Muscle layer of duodenum (tissue), 2 donors: ENCODE measurements at regions not wholly inside any gene's neighbourhood (a gene's known extent, or its start where the extent isn't known, plus 50 kb on each side); places are given as distances from the start of the nearest gene placed in this dataset.

Experiments
- H3K27ac ChIP-seq: one replicate; pipeline ENCODE4 v1.7.0; 2013; ENCODE audit warnings: mild to moderate bottlenecking, low read length
- H3K27me3 ChIP-seq: one replicate; pipeline ENCODE4 v1.7.0; 2013; ENCODE audit warnings: low read depth, mild to moderate bottlenecking, control low read depth, low read length
- H3K36me3 ChIP-seq, 2 donors: one replicate each; pipeline ENCODE4 v1.7.0; 2013; ENCODE audit warnings: low read length in 2 of 2, control low read depth in 1 of 2, mild to moderate bottlenecking in 1 of 2; ENCODE audit not compliant: insufficient read depth in 2 of 2, control insufficient read depth in 1 of 2
- H3K4me1 ChIP-seq, 2 donors: one replicate each; pipeline ENCODE4 v1.7.0; 2013; ENCODE audit warnings: low read length in 2 of 2, mild to moderate bottlenecking in 2 of 2, control low read depth in 1 of 2, moderate library complexity in 1 of 2; ENCODE audit not compliant: insufficient read depth in 2 of 2, control insufficient read depth in 1 of 2
- H3K4me3 ChIP-seq, 2 donors: one replicate each; pipeline ENCODE4 v1.7.0; 2013; ENCODE audit warnings: low read length in 2 of 2, low read depth in 1 of 2, mild to moderate bottlenecking in 1 of 2
- H3K9me3 ChIP-seq, 2 donors: one replicate each; pipeline ENCODE4 v1.7.0; 2013; ENCODE audit warnings: low read length in 2 of 2, control low read depth in 1 of 2, mild to moderate bottlenecking in 1 of 2; ENCODE audit not compliant: control insufficient read depth in 1 of 2
- donor health status: healthy.

- no peaks in the 10 kb centered on the region for H3K9me3 ChIP-seq
- H3K4me1 ChIP-seq: peaks cover 0 to 7% of the 10 kb centered on the region in 2 donors
- no peak overlapping the region for H3K4me3 ChIP-seq
- H3K36me3 ChIP-seq: no peaks in the 10 kb centered on the region
- no peaks in the 10 kb centered on the region for H3K27me3 ChIP-seq
- no peak overlapping the region for H3K27ac ChIP-seq
Measured at GRCh38 chr2:62558743-62559142, 52.7 kb upstream of the TMEM17 start.

- Histone ChIP-seq H3K4me1 (peaks cover 0 to 7% of the 10 kb centered on the region in 2 donors), H3K9me3 (no peaks in the 10 kb centered on the region), H3K27me3 (no peaks in the 10 kb centered on the region), H3K4me3 (no peak overlapping the region), H3K36me3 (no peaks in the 10 kb centered on the region), H3K27ac (no peak overlapping the region)
Measured at GRCh38 chr2:62556086-62556485, 50.1 kb upstream of the TMEM17 start.
